Suppressor macrophage (primary cell): ENCODE measurements at regions not wholly inside any gene's neighbourhood (a gene's known extent, or its start where the extent isn't known, plus 50 kb on each side); places are given as distances from the start of the nearest gene placed in this dataset.
"Not testable (repeated sequence)": the region's sequence is repeated elsewhere in the genome, so short reads cannot be mapped to it uniquely, and the experiment has no call there.

Experiments used
- DNase-seq, 4 experiments: peaks; one replicate each; pipeline ENCODE4 v3.0.0-alpha.2; 2020 to 2022

DNA sequence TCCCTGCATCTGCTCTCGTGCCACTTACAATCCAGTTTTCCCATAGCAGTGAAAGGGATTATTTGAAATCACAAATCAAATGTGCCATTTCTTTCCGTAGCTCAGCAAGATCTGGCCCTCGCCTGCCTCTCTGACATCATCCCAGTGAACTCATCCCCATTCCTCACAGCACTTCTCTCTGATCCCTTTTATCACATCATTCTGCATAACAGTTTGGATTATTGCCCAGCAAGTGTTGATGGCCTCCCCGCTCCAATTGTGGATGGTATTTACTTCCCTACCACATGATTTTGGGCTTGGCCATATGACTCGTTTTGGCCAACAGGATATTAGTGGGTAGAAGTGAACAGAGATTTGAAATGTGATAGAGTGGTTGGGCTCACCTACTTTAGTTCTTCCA, 185.0 kb downstream of the NPIPA7 start:
- not testable (repeated sequence) for DNase-seq

DNA sequence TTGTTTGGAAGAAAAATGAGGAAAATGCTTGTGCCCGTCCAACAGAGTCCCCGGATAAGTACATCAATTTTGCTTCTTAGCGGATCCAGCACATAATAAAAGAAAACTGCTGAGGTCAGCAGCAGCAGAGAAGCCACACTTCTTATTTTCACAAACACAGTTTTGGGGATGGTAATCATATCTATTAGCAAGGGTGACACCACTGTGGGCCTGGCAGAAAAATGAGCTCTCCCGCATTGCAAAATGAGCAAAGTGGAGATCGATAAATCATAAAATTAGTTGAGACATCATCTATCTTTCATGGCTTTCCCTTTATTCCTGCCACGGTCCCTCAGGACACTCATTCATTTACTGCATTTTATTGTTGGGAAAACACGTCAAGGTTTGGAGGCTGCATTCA, 186.4 kb downstream of the NPIPA7 start:
- DNase-seq, result not testable (repeated sequence)

GRCh38 chr16:16570055-16570454, 191.1 kb downstream of the NPIPA7 start:
- DNase-seq, result not testable (repeated sequence)

DNA sequence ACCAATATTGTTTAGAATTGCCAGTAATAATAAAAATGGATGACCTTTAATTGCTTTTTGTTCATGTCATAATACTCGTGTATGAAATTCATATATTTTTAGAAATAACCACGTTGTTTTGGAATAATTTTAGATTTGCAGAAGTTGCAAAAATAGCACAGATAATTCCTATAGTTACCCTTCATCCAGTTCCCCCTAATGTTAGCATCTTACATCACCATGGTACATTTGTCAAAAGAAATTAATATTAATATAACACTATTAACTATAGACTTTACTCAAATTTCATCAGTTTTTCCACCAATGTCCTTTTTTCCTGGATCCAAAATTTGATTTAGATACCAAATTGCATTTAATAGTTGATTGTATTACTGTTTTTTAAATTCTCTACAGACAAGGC, 191.9 kb downstream of the NPIPA7 start:
- not testable (repeated sequence) for DNase-seq

DNA sequence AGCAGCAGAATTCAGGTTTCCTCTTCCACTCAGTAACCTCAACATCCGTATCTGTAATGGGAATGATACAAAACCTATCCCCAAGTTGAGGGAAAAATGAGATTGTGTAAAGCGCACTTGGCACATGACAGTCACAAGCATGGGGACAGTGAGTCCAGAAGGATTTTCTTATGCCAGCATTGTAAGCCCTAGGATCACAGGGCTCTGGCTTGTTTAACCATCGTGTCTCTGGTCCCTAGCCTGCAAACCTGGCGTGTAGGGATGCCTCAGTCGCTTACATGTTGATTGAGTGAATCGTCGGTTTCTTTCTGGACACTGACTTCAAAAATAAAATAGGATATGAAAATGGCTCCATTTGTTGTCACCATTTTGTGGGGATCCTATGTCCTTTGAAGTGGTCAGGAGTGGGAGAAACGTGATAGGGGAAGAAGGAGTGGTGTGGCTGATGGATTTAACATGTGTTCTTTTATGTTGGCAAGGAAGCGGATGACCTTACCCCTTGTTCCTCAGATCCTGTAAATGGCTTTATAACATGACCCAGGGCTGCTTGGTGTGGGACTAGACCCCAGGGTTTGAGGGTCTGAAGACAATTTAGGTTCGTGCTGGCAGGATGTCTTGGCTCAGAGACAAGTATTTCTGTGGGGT, 193.3 kb downstream of the NPIPA7 start:
- DNase-seq, result not testable (repeated sequence)

DNA sequence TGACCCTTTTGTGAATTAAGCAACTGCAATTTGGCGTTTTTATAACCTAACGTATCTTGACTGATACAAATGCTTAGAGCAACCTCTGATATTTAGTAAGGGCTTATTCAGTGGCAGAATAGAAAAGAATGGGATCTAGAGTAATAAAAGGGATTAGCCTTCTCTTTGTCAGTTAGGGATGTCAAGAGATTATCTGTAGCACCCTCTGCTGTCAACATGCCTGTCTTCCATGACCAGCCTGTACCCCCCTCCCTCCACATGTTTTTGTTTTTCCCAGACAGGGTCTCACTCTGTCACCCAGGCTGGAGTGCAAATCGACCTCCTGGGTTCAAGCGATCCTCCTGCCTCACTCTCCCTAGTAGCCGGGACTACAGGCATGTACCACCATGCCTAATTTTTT, 198.1 kb downstream of the NPIPA7 start:
- not testable (repeated sequence) for DNase-seq

DNA sequence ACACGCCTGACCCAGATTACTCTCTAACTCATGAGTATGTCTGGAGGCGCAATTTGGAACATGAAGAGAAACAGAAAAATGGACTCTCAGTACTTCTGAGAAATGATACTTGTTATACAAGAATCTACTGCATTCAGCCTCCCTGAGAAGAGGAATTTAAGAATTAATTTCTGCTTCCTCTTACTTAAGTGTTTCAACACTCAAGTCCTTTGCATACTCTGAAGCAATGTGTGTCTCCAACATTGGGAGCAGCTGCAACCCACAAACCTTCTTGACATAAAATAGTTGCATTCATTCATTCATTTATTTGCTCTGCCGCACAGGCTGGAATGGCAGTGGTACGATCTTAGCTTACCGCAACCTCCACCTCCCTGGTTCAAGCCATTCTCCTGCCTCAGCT, 199.8 kb downstream of the NPIPA7 start:
- peak; percentile 1 to 41 (median 30) for DNase-seq

DNA sequence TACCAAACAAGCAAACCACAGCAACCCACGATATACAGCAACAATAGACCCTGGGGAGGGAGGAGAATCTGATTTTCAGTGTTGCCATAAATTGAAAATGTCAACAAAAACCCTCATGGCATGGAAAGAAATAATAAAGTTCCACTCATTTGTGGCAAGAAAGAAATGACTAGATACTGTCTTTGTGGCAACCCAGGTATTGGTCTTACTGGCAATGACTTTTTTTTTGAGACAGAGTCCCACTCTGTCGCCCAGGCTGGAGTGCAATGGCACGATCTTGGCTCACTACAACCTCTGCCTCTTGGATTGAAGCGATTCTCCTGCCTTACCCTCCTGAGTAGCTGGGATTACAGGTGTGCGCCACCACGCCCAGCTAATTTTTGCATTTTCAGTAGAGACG, 204.0 kb downstream of the NPIPA7 start:
- DNase-seq, result not testable (repeated sequence)

DNA sequence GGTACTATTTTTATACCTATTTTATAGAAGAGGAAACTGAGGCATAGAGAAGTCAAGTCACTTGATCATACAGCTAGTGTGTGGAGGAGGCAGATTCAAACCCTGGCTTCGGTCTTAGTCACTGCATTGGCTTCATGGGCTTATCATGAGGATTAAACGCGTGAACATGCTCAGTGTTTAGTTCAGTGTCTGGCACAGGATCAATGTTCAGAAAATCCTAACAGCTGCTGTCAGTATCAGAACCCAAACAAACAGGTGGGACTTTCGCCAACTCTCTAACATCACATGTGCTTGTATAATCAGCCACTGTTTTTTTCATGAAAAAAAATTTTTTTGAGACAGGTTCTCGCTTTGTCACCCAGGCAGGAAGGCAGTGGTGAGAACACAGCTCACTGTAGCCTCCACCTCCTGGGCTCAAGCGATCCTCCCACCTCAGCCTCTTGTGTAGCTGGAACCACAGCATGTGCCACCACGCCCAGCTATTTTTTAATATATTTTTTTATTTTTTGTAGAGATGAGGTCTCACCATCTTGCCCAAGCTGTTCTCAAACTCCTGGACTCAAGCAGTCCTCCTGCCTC, 207.2 kb downstream of the NPIPA7 start:
- DNase-seq, result not testable (repeated sequence)

- not testable (repeated sequence) for DNase-seq
These were observed 208.0 kb downstream of the NPIPA7 start for GRCh38 chr16:16586969-16587368.

DNA sequence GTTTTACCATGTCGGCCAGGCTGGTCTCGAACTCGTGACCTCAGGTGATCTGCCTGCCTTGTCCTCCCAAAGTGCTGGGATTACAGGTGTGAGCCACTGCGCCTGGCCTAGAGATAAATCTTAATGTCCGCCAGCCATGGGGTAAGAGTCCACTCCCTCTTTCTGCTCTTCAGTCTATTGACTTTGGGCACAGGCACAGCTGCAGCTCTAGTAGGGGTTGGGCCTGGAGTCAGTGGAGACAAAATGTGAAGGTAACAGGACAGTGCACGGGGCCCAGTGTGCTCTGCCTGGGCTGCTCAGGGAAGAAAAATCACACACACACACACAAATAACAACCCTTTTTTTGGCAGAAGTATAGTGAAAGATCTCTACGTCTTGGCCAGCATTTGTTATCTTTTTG, 209.5 kb downstream of the NPIPA7 start:
- not testable (repeated sequence) for DNase-seq

- not testable (repeated sequence) for DNase-seq
These were observed 211.8 kb downstream of the NPIPA7 start for GRCh38 chr16:16590654-16591318.

DNA sequence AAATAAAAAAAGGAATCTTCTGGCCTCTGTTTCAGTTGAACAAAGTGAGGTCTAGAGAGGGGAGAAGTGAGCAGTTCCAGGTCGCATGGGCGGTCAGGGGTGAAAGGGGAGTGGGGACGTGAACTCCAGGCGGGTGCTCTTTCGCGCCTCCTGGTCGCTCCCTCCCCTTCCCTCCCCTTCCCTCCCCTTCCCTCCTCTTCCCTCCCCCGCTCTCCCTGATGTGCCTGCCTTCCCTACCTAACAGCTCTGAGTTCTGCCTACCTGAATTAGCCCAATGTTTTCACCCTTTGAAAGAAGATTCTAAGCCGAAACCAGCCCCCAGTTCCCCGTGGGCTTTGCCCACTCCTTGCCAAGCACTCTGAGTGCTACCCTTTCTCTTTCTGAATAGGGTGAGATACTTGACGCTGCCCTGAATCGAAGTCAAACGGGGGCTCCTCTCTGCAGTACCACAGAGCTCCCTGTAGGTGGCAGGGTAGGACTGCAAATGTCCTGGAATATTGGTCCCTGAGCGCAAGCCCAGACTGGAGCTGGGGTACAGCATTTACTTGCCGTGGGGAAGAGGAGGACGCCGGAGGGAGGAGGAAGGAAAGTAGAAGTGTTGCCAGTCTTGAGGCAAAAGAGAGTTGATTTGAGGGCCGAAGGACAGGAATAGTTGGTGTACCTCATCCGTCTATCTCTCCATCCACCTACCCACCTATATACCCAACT, 214.4 kb downstream of the NPIPA7 start:
- DNase-seq, result peak in 2 of 4 experiments; percentile 3 to 5

- not testable (repeated sequence) for DNase-seq
These were observed 216.2 kb downstream of the NPIPA7 start for GRCh38 chr16:16595029-16595718.

- DNase-seq, result not testable (repeated sequence)
These were observed 222.3 kb downstream of the NPIPA7 start for GRCh38 chr16:16601239-16601638.

DNA sequence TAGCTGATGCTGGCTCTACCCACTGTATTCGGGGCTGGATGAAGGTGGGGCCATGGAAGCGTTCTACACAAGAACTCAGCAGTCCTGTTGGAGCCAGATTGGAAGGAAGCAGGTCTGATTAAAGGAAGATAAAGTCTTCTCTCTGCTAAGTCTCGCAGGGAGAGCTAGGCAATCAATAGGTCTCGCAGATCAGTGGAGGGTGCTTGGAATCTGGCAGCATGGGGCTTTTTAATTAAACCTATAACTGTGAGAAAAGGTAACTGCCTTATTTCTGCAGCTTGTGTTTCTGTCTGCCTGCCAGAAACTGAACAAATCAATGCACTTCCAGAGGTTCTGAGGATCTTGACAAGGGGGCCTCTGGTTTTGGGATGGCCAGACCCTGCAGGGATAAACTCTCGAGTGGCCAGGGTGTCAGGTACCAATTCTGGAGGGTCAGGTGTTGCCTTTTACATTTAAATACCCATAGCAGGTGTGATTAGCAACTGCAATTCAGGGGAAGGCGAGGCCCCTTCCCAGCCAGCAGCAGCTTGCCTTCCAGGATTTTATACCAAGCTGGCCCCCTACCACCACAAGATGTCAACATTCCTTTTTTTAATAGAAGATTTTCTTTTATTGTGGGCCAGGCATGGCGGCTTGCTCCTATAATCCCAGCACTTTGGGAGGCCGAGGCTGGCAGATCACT, 228.6 kb downstream of the NPIPA7 start:
- not testable (repeated sequence) for DNase-seq

DNA sequence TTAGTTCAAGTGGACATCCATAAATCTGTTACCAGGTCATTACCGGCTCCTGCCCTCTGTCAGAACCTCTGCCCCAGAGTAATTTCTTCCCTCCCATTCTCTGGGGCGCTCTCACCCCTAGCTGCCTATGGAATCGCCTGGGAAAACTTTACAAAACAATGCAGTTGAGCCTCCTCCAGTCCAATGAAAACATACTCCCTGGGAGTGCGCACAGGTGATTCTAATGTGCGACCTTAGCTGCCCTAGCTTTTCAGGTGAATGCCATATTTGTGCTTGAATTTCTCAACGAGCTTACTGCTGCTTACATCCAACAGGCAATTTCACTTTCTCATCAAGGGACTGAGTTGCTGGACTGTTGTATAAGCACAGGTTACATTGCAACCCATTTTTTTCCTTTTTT, 230.7 kb downstream of the NPIPA7 start:
- not testable (repeated sequence) for DNase-seq

- DNase-seq, result not testable (repeated sequence)
These were observed 231.5 kb downstream of the NPIPA7 start for GRCh38 chr16:16610389-16610967.

- DNase-seq, result not testable (repeated sequence)
These were observed 234.3 kb downstream of the NPIPA7 start for GRCh38 chr16:16613212-16613611.

DNA sequence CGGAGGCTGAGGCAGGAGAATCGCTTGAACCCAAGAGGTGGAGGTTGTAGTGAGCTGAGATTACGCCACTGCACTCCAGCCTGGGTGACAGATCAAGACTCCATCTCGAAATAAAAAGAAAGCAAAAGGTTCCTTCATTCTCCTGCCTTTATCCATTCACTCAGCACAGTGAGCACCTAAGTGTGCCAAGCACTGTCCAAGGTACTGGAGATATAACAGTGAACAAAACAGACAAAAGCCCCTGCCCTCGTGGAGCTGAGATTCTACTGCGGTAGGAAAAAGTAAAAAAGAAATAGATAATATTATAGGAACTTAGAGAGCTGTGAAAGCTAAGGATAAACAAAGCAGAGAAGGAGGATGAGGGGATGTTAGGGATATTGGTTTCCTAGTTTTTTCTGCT, 235.5 kb downstream of the NPIPA7 start:
- not testable (repeated sequence) for DNase-seq

GRCh38 chr16:16618963-16619465, 240.1 kb downstream of the NPIPA7 start:
- DNase-seq, result not testable (repeated sequence)
